SH-SY5Y (cell line): ENCODE measurements at regions not wholly inside any gene's neighbourhood (a gene's known extent, or its start where the extent isn't known, plus 50 kb on each side); places are given as distances from the start of the nearest gene placed in this dataset.

Experiments
- GATA2 ChIP-seq: IDR thresholded peaks from 2 replicates; pipeline ENCODE4 v1.6.1; 2011; ENCODE audit warnings: mild to moderate bottlenecking, low read depth, low read length
- GATA3 ChIP-seq: IDR thresholded peaks from 2 replicates; pipeline ENCODE4 v1.6.1; 2011; ENCODE audit warnings: low read depth, mild to moderate bottlenecking, low read length, moderate library complexity

DNA sequence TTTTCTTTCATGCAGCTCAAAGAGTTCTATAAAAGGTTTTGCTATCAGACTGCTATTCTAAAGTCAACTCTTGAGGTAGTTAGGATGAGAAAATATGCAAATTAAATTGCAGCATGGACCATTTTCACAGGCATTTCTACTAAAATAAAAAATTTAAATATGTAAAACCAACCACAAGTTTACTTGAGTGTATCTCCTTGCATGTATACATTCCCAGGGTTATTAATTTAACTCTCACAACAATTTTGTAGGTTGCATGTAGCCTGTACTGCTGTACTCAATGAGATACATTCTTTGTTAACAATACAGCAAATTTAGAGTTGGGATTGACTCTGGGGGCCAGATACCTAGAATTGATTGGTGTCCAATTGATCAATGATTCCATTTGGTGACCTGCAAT is 265.8 kb downstream of the MED10 start:
- no peak for TF ChIP-seq GATA2
- no peak for TF ChIP-seq GATA3

DNA sequence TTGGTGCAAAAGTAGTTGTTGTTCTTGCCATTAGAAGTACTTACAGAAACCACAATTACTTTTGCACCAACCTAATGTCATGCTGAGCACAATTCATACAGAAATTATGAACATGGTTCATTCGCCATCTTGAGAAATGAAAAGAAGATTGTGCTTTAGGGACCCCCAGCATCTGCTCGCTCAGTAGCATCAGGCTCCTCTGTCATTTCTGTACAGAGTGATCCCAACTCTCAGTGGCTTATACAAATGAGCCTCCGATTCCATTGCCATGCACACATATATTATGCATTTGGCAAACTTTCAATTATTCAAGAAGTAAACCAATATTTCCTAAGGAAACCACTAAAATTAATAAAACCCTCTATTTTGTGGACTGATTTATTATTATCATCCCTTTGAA is 266.2 kb downstream of the MED10 start:
- no peak for TF ChIP-seq GATA3
- no peak for TF ChIP-seq GATA2

DNA sequence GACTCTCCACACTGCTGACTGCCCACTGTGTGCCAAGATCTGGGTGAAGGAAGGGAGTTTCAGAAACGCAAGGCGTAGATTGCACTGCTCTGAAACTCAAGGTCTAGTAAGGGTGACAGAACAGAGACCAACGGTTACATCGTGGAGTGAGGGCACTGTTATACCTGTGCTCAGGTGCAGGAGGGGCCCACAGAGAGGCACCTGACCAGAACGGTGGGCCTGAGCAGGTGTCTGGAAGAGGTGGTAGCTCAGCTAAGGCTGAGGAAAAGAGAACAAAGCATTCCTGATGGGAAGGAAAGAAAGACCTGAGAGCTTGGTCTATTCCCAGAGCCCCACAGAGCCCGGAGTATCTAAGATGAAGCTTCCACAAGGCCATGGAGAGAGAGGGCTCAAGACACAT is 267.2 kb downstream of the MED10 start:
- TF ChIP-seq GATA3 (no peak), GATA2 (no peak)

DNA sequence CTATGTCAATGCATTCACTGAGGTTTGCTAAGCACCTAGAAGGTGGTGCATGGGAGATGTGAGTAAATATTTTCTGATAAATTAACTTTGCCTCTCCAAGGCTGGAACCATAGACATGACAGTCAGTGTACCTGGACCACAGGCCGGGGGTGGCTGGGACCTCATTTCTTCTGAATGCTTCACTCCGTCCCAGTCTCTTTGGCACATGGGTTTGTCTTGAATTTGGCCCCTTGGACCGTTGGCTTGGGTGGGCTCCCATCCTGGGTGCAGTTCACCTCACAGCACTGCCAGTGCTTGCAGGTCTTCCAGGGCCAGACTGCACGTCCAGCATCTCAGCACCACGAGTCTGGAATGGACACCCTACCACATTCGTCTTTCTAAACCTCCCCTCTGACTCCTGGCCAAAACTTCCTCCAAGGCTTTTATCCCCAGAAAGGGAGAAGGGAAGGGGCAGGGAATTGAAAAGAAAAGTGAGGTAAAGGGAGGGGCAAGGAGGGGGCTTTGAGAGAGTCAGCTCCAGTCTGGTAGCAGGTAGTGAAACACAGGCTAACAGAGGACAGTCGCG is 267.8 kb downstream of the MED10 start:
- TF ChIP-seq GATA2 (no peak), GATA3 (no peak)

DNA sequence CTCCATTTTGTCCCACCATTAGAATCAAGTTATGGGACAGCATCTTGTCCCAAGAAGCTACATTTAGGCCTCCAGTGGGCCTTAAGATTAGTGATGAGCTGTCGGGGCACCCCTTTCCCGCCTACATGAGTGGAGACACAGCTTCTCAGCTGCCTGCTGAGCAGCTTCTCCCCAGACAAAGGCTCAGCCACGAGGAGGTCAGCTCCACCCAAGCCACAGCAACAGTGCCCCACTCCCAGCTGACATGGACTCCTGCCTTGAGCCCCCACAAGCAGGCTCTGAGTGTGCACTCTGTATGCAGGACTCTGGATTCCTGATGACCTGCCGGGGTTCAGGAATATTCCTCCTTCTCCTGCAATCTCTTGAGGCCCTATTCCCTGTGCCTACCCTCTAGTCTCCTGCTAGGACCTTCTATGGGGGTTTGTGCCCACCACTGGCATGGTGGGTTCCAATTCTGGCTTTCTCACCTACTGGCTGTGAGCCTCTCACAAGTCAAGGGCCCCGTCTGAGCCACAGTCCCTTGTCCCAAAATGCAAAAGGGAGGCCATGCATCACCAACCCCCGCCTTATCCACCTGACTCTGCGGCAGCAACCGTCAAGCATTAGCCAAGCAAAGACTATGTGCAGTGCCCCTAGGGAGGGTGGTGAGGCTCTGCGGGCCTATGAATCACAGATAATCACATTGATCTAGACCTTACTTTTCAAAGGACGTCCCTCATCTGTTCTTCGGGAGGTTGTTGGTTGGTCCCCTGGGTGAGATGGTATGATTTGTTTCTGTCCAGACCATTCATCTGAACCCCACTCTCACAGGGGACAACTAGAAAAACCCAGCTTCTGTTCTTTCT is 269.1 kb downstream of the MED10 start:
- TF ChIP-seq GATA3 (no peak), GATA2 (no peak)

DNA sequence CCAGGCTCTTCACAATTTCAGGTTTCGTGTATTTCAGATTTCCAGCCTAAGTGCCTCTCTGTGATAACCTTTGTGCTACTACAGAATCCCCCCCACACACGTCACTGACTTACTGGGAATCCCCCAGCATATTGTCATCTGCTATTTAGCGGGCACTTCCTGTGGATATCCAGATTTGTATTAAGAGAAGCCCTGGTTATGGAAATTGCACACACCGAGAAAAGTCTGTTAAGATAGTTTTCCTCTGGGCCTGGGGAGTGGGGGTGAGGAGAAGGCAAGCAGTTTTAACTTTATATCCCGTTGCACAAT is 269.9 kb downstream of the MED10 start:
- TF ChIP-seq GATA2 (no peak), GATA3 (no peak)

DNA sequence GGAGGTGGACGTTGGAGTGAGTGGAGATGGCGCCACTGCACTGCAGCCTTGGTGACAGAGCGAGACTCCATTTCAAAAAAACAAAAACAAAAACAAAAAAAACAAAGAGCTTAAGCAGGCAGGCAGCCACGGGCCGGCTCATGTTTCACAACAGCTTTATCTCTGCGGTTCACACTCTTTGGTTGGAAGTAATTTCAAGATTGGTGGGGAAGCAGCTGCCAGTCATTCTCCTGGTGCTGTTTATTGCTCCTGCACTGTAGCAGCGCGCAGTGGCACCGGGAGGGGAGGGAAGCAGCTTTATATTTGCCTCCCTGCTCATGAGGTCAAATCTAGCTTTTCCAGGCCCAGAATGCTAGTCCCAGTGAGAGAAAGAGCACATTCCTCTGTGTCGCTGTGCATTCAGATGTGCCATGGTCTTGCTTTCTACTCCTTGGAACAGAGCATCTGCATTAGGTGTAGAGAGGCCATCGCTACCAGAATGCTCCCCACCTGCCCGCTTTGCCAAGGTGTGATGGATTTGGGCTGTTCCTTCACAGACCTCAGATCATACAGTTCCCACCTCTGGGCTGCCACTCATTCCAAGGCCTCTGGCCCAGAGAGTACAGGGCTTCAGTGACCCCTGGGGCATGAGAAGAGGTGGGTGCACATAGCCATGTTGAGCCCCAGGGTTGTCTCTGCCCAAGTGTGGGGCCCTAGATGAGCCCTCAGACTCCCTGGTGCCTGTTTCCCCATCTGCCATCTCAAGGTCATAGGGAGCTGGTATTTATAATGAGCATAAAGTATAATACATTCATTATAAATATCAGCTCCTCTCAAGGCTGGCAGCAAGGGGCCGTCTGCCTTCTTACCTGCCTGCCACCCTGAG is 270.4 kb downstream of the MED10 start:
- no peak for TF ChIP-seq GATA3
- TF ChIP-seq GATA2, result no peak

DNA sequence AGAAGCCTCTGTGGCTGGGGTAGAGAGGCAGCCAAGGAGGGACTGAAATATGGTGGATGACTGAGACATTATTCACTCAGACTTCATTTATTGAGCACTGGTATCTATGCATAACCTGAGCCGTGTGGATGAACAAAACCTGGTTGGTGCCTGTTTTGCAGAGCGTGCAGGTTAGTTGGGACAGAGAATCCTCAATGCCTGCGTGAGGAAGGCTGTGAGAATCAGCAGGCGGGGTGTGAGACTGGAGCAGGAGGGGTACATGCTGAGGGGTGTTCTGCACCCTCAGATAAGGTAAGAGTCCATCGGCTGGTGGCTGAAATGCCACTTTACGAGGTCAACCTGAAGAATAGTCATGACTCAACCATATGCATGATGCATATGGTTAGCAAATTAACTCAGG is 271.6 kb downstream of the MED10 start:
- no peak for TF ChIP-seq GATA2

DNA sequence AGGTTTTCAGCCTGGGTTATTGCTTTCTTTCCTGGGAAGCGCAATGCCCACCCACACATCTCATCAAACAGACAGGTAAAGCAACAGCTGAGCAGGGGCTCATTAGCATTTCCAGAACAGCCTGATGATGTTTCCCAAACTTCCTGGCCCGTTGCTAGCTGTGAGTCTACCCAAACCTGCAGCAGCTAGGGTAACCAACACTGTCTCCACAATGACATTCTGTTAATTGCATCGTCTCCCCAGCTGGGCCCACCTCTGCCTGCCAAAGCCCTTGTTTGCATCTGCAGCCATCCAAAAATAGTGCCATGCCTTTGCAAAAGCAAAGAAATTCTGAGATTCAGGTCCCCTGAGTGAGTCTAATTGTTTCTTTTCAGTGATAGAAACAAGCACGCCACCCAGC is 273.0 kb downstream of the MED10 start:
- TF ChIP-seq GATA2 (no peak), GATA3 (no peak)

DNA sequence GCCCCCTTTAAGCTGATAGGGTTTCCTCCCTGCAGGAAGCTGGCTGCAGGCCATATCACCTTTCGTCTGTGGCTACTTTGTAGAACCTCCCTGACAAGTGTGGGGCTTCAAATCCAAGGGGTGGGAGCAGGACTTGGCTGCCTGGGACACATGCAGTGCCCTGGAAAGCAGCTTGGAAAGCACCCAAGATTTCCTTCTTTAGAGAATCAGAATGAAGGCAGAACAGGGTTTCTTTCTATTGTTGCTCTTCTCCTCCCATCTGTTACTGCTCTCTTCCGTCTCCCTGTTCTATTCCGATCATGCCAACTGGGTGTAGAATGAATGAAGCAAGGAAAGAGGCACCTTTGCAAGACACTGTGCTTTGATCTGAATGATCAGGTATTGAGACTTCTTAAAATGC is 282.2 kb downstream of the MED10 start:
- TF ChIP-seq GATA2 (no peak), GATA3 (no peak)

DNA sequence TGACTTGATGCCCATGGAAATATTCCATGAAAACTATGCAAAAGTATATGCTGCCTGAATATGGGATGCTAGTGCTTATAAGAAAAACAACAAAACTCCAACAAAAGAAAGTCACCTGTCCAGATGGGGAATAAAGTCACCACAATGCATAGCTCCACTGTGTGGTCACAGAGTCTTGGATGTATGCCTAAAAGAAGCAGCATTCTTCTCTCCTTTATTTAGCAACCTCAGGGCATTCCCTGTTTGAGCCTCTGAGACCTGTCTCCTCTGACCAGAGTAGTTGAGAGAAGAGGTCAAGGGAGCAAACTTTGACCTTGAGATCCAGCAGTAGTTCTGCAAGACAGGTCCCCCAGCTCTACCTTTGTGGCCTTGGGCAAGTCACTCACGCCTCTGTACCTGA is 287.5 kb downstream of the MED10 start:
- TF ChIP-seq GATA2, result no peak
- no peak for TF ChIP-seq GATA3

DNA sequence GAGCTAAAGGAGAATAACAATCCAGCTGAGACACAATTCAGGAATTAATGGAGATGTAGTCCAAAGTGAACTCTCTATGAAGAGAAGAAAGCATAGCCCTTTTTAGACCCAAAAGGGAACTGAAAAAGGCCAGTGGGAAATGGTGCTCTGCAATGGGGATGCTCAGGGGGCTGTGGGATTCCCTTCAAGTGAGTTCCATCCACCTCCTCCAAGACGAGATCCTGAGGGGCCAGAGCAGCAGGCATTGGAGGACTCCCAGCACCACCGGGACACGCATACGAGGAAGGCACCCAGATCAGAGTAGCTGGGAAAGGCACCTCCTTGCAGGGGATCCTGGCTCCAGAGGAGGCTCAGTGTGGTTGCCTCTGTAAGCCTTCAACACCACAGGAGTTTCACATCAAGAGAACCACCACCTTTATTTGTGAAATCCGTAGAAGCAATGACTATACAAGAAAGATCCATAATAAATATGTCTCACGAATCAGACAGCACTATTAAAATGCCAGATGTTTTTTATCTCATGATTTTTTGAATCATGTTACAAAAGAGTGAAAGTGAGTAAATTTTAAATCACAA is 288.2 kb downstream of the MED10 start:
- TF ChIP-seq GATA3 (no peak), GATA2 (no peak)

DNA sequence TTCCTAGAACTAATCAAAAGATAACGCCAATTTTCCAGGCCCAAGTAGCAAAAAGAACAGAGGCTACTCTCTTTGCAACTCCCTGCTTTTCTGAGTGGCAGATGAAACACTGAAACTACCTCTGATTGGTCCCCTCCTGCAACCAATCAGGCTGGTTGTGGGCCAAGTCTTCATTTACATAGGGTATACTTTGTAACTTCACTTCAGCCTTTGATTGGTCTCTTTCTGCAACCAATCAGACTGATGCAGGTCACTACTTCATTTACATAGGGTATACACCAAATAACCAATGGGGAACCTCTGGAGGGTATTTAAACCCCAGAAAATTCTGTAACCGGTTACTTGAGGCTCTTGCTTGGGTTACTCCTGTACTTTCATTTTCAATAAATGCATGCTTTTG is 289.6 kb downstream of the MED10 start:
- TF ChIP-seq GATA3 (no peak), GATA2 (no peak)

DNA sequence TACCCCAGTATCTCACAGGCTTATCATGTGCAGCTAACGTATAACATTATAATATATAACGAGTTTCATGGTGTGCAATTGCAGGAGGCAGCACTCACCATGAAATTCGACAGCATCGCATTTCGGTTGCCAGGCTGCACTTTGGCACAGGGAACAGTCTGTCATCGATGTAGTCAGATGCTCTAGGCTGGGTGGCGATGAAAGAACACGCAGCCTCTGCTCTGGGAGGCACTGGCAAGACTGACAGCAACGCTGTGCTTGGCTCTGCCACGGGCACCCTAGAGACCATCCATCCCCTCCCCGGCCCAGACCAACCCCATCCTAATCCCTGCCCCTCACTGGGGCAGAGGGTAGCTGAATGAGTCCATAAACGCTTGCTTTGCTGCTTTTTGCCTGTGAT is 290.8 kb downstream of the MED10 start:
- no peak for TF ChIP-seq GATA2
- TF ChIP-seq GATA3, result no peak
